H1 (cell line): ENCODE measurements at regions not wholly inside any gene's neighbourhood (a gene's known extent, or its start where the extent isn't known, plus 50 kb on each side); places are given as distances from the start of the nearest gene placed in this dataset.

Experiments
- BACH1 ChIP-seq: IDR thresholded peaks from 2 replicates; pipeline ENCODE4 v1.6.1; 2012; ENCODE audit warnings: low read length, improper control_type of control experiment
- CEBPB ChIP-seq: IDR thresholded peaks from 2 replicates; pipeline ENCODE4 v1.6.1; 2012; ENCODE audit warnings: low read depth, low read length
- EP300 ChIP-seq, 2 experiments: IDR thresholded peaks; 1 replicate in 1 of 2; 2 replicates in 1 of 2; pipeline ENCODE4 v1.6.1; 2011 to 2012; ENCODE audit warnings: low read depth in 2 of 2, low read length in 2 of 2, mild to moderate bottlenecking in 2 of 2, borderline replicate concordance in 1 of 2, inconsistent platforms in 1 of 2, moderate library complexity in 1 of 2
- FOSL1 ChIP-seq: IDR thresholded peaks from 2 replicates; pipeline ENCODE4 v1.6.1; 2011; ENCODE audit warnings: mild to moderate bottlenecking, low read depth, low read length, moderate library complexity; ENCODE audit not compliant: insufficient read depth
- PHF8 ChIP-seq: fragments of 200-600 bp; sonication (generic); conservative IDR thresholded peaks from 2 replicates; pipeline ENCODE4 v1.7.1; 2012; ENCODE audit warnings: low read depth, mild to moderate bottlenecking, inconsistent platforms, low read length, moderate library complexity
- POLR2A ChIP-seq, 2 experiments: IDR thresholded peaks; 1 replicate in 1 of 2; 2 replicates in 1 of 2; pipeline ENCODE4 v1.6.1; 2011; ENCODE audit warnings: low read depth in 2 of 2, low read length in 2 of 2, mild to moderate bottlenecking in 2 of 2; ENCODE audit errors: control extremely low read depth in 1 of 2
- POLR2AphosphoS5 ChIP-seq: IDR thresholded peaks from 2 replicates; pipeline ENCODE4 v1.6.1; 2011; ENCODE audit warnings: low read depth, low read length
- RAD21 ChIP-seq, 2 experiments: IDR thresholded peaks in 1 of 2; conservative IDR thresholded peaks in 1 of 2; 2 replicates each; pipeline ENCODE4 v1.6.1; 2011; ENCODE audit warnings: low read depth in 2 of 2, low read length in 2 of 2, improper control_type of control experiment in 1 of 2, inconsistent platforms in 1 of 2, mild to moderate bottlenecking in 1 of 2, moderate library complexity in 1 of 2
- TF ChIP-seq, protein P1 (sequence below), 3 experiments: IDR thresholded peaks; 1 replicate in 2 of 3; 2 replicates in 1 of 3; pipeline versions ENCODE4 v1.5.1 to v1.6.1; 2011; ENCODE audit warnings: low read length in 3 of 3, mild to moderate bottlenecking in 3 of 3, inconsistent platforms in 2 of 3, low read depth in 1 of 3, moderate library complexity in 1 of 3; ENCODE audit not compliant: insufficient read depth in 1 of 3; ENCODE audit errors: control extremely low read depth in 1 of 3

GRCh38 chr4:152243206-152243605 is 292.7 kb downstream of the FBXW7 start:
- TF ChIP-seq EP300 (IDR thresholded peaks at IDR 0.05; ENCODE audit: borderline replicate concordance in 1 of 2, low read depth in 2 of 2, low read length in 2 of 2) (no peak), PHF8 (no peak), BACH1 (no peak), RAD21 (IDR thresholded peaks at IDR 0.05 in 1 of 2, conservative IDR thresholded peaks at IDR 0.05 in 1 of 2; ENCODE audit: low read depth in 2 of 2, low read length in 2 of 2) (no peak), POLR2AphosphoS5 (no peak), POLR2A (IDR thresholded peaks at IDR 0.05; ENCODE audit: control extremely low read depth in 1 of 2, low read depth in 2 of 2, low read length in 2 of 2) (no peak), FOSL1 (no peak), CEBPB (no peak)
- TF ChIP-seq, protein P1, sequence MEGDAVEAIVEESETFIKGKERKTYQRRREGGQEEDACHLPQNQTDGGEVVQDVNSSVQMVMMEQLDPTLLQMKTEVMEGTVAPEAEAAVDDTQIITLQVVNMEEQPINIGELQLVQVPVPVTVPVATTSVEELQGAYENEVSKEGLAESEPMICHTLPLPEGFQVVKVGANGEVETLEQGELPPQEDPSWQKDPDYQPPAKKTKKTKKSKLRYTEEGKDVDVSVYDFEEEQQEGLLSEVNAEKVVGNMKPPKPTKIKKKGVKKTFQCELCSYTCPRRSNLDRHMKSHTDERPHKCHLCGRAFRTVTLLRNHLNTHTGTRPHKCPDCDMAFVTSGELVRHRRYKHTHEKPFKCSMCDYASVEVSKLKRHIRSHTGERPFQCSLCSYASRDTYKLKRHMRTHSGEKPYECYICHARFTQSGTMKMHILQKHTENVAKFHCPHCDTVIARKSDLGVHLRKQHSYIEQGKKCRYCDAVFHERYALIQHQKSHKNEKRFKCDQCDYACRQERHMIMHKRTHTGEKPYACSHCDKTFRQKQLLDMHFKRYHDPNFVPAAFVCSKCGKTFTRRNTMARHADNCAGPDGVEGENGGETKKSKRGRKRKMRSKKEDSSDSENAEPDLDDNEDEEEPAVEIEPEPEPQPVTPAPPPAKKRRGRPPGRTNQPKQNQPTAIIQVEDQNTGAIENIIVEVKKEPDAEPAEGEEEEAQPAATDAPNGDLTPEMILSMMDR (IDR thresholded peaks at IDR 0.05; ENCODE audit: control extremely low read depth in 1 of 3, insufficient read depth in 1 of 3, low read depth in 1 of 3, low read length in 3 of 3) = no peak
